Right lobe of liver (tissue), 6 donors: ENCODE measurements at regions not wholly inside any gene's neighbourhood (a gene's known extent, or its start where the extent isn't known, plus 50 kb on each side); places are given as distances from the start of the nearest gene placed in this dataset.

Source experiments
- ATAC-seq, 4 donors: fragments of 200-7000 bp; cut with Tn5 transposase; one replicate each; pipeline ENCODE4 v1.9.1; 2020; ENCODE audit warnings: mild to moderate bottlenecking in 4 of 4, moderate library complexity in 4 of 4
- DNase-seq, 3 donors: peaks; one replicate each; pipeline ENCODE4 v3.0.0-alpha.2; 2020
- H3K27ac ChIP-seq, 3 donors: fragments of 200-600 bp; one replicate each; pipeline ENCODE4 v1.8.0; 2022
- H3K27me3 ChIP-seq, 2 donors: fragments of 200-600 bp; one replicate each; pipeline ENCODE4 v1.8.0; 2022
- H3K36me3 ChIP-seq, 4 donors: fragments of 200-600 bp; sonication (generic) in 1 of 4; one replicate each; pipeline versions ENCODE4 v1.5.1 to v1.8.0; 2017 to 2022; ENCODE audit warnings: control low read depth in 1 of 4
- H3K4me1 ChIP-seq, 4 donors: fragments of 200-600 bp; sonication (generic) in 1 of 4; one replicate each; pipeline versions ENCODE4 v1.5.1 to v1.8.0; 2017 to 2022; ENCODE audit warnings: control low read depth in 1 of 4
- H3K4me3 ChIP-seq, 3 donors: fragments of 200-600 bp; one replicate each; pipeline ENCODE4 v1.8.0; 2022
- H3K9me3 ChIP-seq, 4 donors: fragments of 200-600 bp; sonication (generic) in 1 of 4; one replicate each; pipeline versions ENCODE4 v1.5.1 to v1.8.0; 2017 to 2022; ENCODE audit warnings: control low read depth in 1 of 4
- POLR2A ChIP-seq: fragments of 450-650 bp; IDR thresholded peaks from one replicate; pipeline ENCODE4 v1.6.1; 2017; ENCODE audit warnings: antibody characterized with exemption, mild to moderate bottlenecking
- WGBS: methylation state at CpG from one replicate; pipeline ENCODE4 v1.1.6; 2018; ENCODE audit warnings: low coverage, low lambda C conversion rate; ENCODE audit not compliant: insufficient coverage; ENCODE audit errors: missing lambda C conversion rate; 5-methylcytosine and 5-hydroxymethylcytosine counted together
- intact Hi-C, 2 donors: fragments of 100-400 bp; cut with DNase I; formaldehyde crosslinking; loops; one replicate each; pipeline versions ENCODE4 v1.11.2 to v1.14.1; 2022
- TF ChIP-seq, protein P1 (sequence below), 4 donors: fragments of 200-600 bp in 3 of 4; fragments of 450-650 bp in 1 of 4; IDR thresholded peaks; one replicate each; pipeline versions ENCODE4 v1.5.1 to v1.8.0; 2016 to 2022; ENCODE audit warnings: antibody characterized with exemption in 4 of 4, mild to moderate bottlenecking in 2 of 4
- donor health status: DM: no; HTN: yes; CAD: no.
- donor health status: DM: no; HTN: no; CAD: no.
- donor health status: DM: no; HTN: no; CAD: no.
- donor health status: DM: no; HTN: yes; CAD: no.
- donor health status: DM: no; HTN: yes; CAD: no.

DNA sequence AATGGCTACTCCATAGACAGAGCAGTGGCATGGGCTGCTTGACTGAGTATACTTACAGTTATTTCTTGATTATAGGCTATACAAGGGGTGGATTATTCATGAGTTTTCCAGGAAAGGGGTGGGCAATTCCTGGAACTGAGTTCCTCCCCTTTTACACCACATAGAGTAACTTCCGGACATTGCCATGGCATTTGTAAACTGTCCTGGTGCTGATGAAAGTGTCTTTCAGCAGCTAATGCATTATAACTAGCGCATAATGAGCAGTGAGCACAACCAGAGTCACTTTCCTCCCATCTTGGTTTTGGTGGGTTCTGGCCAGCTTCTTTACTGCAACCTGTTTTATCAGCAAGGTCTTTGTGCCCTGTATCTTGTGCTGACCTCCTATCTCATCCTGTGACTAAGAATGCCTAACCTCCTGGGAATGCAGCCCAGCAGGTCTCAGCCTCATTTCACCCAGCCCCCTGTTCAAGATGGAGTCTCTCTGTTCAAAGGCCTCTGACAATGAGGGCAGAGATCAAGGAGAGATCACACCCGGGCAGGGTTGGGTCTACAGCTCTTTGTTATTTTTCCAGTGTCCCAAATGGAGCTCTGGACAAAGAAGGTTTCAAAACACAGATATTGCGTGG is 468.4 kb upstream of the PRKX start:
- intact Hi-C loops = no loop called here
- Histone ChIP-seq H3K4me3 (no peak overlapping the region), H3K36me3 (no peaks in the 10 kb centered on the region), H3K4me1 (no peaks in the 10 kb centered on the region), H3K27me3 (no peaks in the 10 kb centered on the region), H3K27ac (no peak overlapping the region), H3K9me3 (no peaks in the 10 kb centered on the region)
- ATAC-seq (no peak), DNase-seq (no peak)
- TF ChIP-seq, protein P1, sequence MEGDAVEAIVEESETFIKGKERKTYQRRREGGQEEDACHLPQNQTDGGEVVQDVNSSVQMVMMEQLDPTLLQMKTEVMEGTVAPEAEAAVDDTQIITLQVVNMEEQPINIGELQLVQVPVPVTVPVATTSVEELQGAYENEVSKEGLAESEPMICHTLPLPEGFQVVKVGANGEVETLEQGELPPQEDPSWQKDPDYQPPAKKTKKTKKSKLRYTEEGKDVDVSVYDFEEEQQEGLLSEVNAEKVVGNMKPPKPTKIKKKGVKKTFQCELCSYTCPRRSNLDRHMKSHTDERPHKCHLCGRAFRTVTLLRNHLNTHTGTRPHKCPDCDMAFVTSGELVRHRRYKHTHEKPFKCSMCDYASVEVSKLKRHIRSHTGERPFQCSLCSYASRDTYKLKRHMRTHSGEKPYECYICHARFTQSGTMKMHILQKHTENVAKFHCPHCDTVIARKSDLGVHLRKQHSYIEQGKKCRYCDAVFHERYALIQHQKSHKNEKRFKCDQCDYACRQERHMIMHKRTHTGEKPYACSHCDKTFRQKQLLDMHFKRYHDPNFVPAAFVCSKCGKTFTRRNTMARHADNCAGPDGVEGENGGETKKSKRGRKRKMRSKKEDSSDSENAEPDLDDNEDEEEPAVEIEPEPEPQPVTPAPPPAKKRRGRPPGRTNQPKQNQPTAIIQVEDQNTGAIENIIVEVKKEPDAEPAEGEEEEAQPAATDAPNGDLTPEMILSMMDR (IDR thresholded peaks at IDR 0.05) = no peak
- TF ChIP-seq POLR2A = no peak
- WGBS = 43% methylated on average over 4 of the region's 4 CpGs

DNA sequence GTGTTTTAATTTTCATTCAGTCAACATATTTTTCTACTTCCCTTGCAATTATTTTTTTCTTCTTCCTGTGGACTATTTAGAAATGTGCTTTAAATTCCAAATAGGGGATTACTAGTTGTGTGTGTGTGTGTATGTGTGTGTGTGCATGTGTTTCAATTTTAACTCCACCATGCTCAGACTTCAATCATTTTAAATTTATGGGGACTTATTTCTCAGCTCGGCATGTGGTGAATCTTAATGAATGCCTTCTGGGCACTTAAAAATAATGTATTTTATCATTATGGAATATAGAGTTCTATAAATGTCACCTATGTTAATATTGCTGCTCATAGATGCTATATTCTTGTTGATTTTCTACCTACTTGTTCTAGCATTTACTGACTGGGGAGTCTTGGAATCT is 465.6 kb upstream of the PRKX start:
- Histone ChIP-seq H3K27ac (no peak overlapping the region), H3K4me3 (no peak overlapping the region), H3K36me3 (no peaks in the 10 kb centered on the region), H3K9me3 (no peaks in the 10 kb centered on the region), H3K27me3 (no peaks in the 10 kb centered on the region), H3K4me1 (no peaks in the 10 kb centered on the region)
- 33% methylated on average over 1 of the region's 1 CpG for WGBS
- intact Hi-C loops = no loop called here
- no peak for TF ChIP-seq POLR2A
- TF ChIP-seq, protein P1 (IDR thresholded peaks at IDR 0.05) = no peak
- no peak for DNase-seq
- ATAC-seq = no peak

DNA sequence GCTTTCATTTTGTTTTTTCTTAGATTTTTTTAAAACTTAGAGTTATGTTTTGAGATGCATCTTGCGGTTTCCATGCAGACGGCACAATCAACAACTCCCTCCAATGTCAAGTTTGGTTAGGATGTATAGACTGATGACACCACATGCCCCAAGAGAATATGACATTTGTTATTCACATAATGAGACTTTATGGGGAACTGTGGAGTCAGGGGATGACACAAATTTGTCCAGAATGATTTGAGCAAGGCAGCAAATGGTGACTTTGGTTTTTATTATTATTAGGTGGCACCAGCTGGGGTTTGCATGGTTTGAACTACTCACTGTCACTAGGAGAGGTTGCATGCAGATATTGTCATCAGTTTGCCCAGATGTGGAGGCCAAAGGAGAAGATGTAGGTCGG is 461.8 kb upstream of the PRKX start:
- no peaks in the 10 kb centered on the region for H3K27me3 ChIP-seq
- no peaks in the 10 kb centered on the region for H3K4me1 ChIP-seq
- no peaks in the 10 kb centered on the region for H3K9me3 ChIP-seq
- TF ChIP-seq, protein P1 (IDR thresholded peaks at IDR 0.05) = no peak
- TF ChIP-seq POLR2A = no peak
- H3K4me3 ChIP-seq = no peak overlapping the region
- ATAC-seq = no peak
- no peak overlapping the region for H3K27ac ChIP-seq
- no peak for DNase-seq
- 61% methylated on average over 3 of the region's 3 CpGs for WGBS
- H3K36me3 ChIP-seq = no peaks in the 10 kb centered on the region
- intact Hi-C loops = no loop called here

DNA sequence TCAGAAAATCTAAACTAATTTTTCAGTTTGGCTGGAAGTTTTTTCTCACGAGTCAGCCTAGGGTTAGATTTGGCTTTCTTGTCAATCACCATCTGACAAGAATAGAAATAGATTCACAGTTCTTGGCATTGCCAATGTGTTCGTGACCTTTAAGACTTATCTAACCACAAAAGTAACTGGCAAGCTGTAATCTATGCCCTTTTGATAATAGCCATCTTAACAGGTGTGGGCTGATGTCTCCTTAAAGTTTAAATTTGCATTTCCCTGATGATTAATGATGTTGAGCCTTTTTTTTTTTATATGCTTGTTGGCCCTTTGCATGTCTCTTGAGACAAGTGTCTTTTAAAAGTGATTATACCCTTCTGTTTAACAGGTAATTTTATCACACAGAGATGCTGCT is 460.3 kb upstream of the PRKX start:
- no peaks in the 10 kb centered on the region for H3K27me3 ChIP-seq
- DNase-seq (no peak), ATAC-seq (no peak)
- H3K27ac ChIP-seq = no peak overlapping the region
- TF ChIP-seq, protein P1 (IDR thresholded peaks at IDR 0.05) = no peak
- no peak for TF ChIP-seq POLR2A
- H3K36me3 ChIP-seq = no peaks in the 10 kb centered on the region
- H3K4me1 ChIP-seq = no peaks in the 10 kb centered on the region
- intact Hi-C loops = no loop called here
- no peaks in the 10 kb centered on the region for H3K9me3 ChIP-seq
- 47% methylated on average over 2 of the region's 2 CpGs for WGBS
- no peak overlapping the region for H3K4me3 ChIP-seq

DNA sequence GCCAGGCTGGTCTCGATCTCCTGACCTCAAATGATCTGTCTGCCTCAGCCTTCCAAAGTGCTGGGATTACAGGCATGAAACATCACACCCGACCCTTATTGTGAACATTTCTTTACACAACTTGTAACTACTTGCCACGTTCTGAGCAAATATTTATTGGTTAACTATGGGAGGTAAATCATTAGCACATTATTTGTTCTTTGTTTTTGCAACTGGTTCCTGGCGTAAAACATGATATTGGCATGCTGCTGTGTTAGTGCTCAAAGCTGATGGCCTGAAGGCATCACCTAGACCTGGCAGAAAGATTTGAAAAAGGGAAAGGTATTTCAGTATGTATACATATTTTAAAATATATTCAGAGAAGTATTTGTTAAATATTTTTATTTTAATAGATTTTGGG is 438.3 kb upstream of the PRKX start:
- H3K36me3 ChIP-seq = no peaks in the 10 kb centered on the region
- H3K4me1 ChIP-seq = no peaks in the 10 kb centered on the region
- no peak overlapping the region for H3K4me3 ChIP-seq
- intact Hi-C loops = no loop called here
- WGBS = 19% methylated on average over 4 of the region's 4 CpGs
- H3K9me3 ChIP-seq = no peaks in the 10 kb centered on the region
- no peaks in the 10 kb centered on the region for H3K27me3 ChIP-seq
- H3K27ac ChIP-seq = no peak overlapping the region
- ATAC-seq = peak; percentile 62 to 74 (median 72)
- DNase-seq = peak in 1 of 3 donors; percentile 31
- TF ChIP-seq, protein P1 (IDR thresholded peaks at IDR 0.05) = no peak
- no peak for TF ChIP-seq POLR2A
